CD4-positive, alpha-beta T cell (primary cell): ENCODE measurements at regions not wholly inside any gene's neighbourhood (a gene's known extent, or its start where the extent isn't known, plus 50 kb on each side); places are given as distances from the start of the nearest gene placed in this dataset.

Source experiments
- ATAC-seq: fragments of 200-7000 bp; cut with Tn5 transposase; one replicate; pipeline ENCODE4 v1.10.0; 2022; ENCODE audit warnings: mild to moderate bottlenecking; ENCODE audit not compliant: poor library complexity
- CTCF ChIA-PET: fragments of 350-600 bp; sonication (Branson Sonifier 250); formaldehyde crosslinking; loops from one replicate; lab custom pipeline; 2021; ENCODE audit warnings: antibody characterized with exemption, inconsistent platforms; lab: Charles Lee
- POLR2A ChIA-PET: fragments of 350-600 bp; sonication (Branson Sonifier 250); formaldehyde crosslinking; loops from one replicate; lab custom pipeline; 2021; ENCODE audit warnings: antibody characterized with exemption, inconsistent platforms; lab: Charles Lee
- DNase-seq, 14 experiments: peaks; one replicate each; pipeline ENCODE4 v3.0.0-alpha.2; 2013 to 2020; ENCODE audit warnings: mixed read lengths in 2 of 14
- H3K27ac ChIP-seq, 2 donors: one replicate each; pipeline versions ENCODE4 v1.5.1 to v1.7.0; 2013; ENCODE audit warnings: low read length in 2 of 2, low read depth in 1 of 2, mild to moderate bottlenecking in 1 of 2
- H3K27me3 ChIP-seq, 2 experiments: 1 replicate in 1 of 2; 2 replicates in 1 of 2; pipeline versions ENCODE4 v1.6.1 to v1.7.0; 2013; ENCODE audit warnings: low read length in 2 of 2, control low read depth in 1 of 2, mild to moderate bottlenecking in 1 of 2, moderate library complexity in 1 of 2; ENCODE audit not compliant: insufficient read depth in 2 of 2, control insufficient read depth in 1 of 2
- H3K36me3 ChIP-seq: one replicate; pipeline ENCODE4 v1.6.1; 2013; ENCODE audit warnings: low read length, control low read depth; ENCODE audit not compliant: insufficient read depth
- H3K4me1 ChIP-seq: one replicate; pipeline ENCODE4 v1.6.1; 2013; ENCODE audit warnings: low read length, control low read depth; ENCODE audit not compliant: insufficient read depth
- H3K4me3 ChIP-seq: one replicate; pipeline ENCODE4 v1.5.1; 2013; ENCODE audit warnings: mild to moderate bottlenecking, low read length, moderate library complexity
- H3K9me3 ChIP-seq, 2 experiments: 1 replicate in 1 of 2; 2 replicates in 1 of 2; pipeline versions ENCODE4 v1.6.1 to v1.7.0; 2013; ENCODE audit warnings: low read length in 2 of 2, mild to moderate bottlenecking in 2 of 2, control low read depth in 1 of 2, moderate library complexity in 1 of 2; ENCODE audit not compliant: control insufficient read depth in 1 of 2, insufficient read depth in 1 of 2
- H3K27ac Mint-ChIP-seq: one replicate; pipeline ENCODE4 v1.8.0; 2020; ENCODE audit warnings: mixed read lengths
- H3K27me3 Mint-ChIP-seq: one replicate; pipeline ENCODE4 v1.8.0; 2021; ENCODE audit warnings: mixed read lengths
- H3K36me3 Mint-ChIP-seq: one replicate; pipeline ENCODE4 v1.8.0; 2021; ENCODE audit warnings: low read depth, mixed read lengths
- H3K4me1 Mint-ChIP-seq: one replicate; pipeline ENCODE4 v1.8.0; 2021; ENCODE audit warnings: low read depth, mixed read lengths
- H3K4me3 Mint-ChIP-seq: one replicate; pipeline ENCODE4 v1.8.0; 2020; ENCODE audit warnings: mild to moderate bottlenecking, mixed read lengths
- H3K9me3 Mint-ChIP-seq: one replicate; pipeline ENCODE4 v1.8.0; 2020; ENCODE audit warnings: mixed read lengths
- CTCF ChIP-seq: fragments of 200-600 bp; IDR thresholded peaks from one replicate; pipeline ENCODE4 v1.8.0; 2022; ENCODE audit warnings: antibody characterized with exemption, mild to moderate bottlenecking
- intact Hi-C, 2 experiments: fragments of 100-400 bp; cut with DNase I in 1 of 2; cut with micrococcal nuclease in 1 of 2; formaldehyde crosslinking; loops; one replicate each; pipeline versions ENCODE4 v1.15.1 to v1.9.0; 2023 to 2025; cut with DNase I, micrococcal nuclease

- no peak overlapping the region for H3K27ac Mint-ChIP-seq
- no peak for TF ChIP-seq CTCF
- Histone ChIP-seq H3K4me1 (no peaks in the 10 kb centered on the region), H3K9me3 (no peaks in the 10 kb centered on the region), H3K27me3 (no peaks in the 10 kb centered on the region), H3K36me3 (no peaks in the 10 kb centered on the region), H3K27ac (no peak overlapping the region), H3K4me3 (no peak overlapping the region)
- no peak for DNase-seq
- H3K4me1 Mint-ChIP-seq, result no peaks in the 10 kb centered on the region
- no peak overlapping the region for H3K4me3 Mint-ChIP-seq
- ChIA-PET CTCF (no interaction called here), POLR2A (no interaction called here)
- no peaks in the 10 kb centered on the region for H3K27me3 Mint-ChIP-seq
- intact Hi-C loops, result no loop called here
- ATAC-seq, result no peak
- no peaks in the 10 kb centered on the region for H3K36me3 Mint-ChIP-seq
- peaks cover 10% of the 10 kb centered on the region for H3K9me3 Mint-ChIP-seq
Measured at GRCh38 chr18:32878436-32878835, 105.6 kb upstream of the KLHL14 start.

GRCh38 chr18:32877371-32877770, 104.5 kb upstream of the KLHL14 start:
- no peak for DNase-seq
- Histone ChIP-seq H3K4me3 (no peak overlapping the region), H3K36me3 (no peaks in the 10 kb centered on the region), H3K27me3 (no peaks in the 10 kb centered on the region), H3K27ac (no peak overlapping the region), H3K9me3 (no peaks in the 10 kb centered on the region), H3K4me1 (no peaks in the 10 kb centered on the region)
- no peak overlapping the region for H3K27ac Mint-ChIP-seq
- intact Hi-C loops, result no loop called here
- ATAC-seq, result no peak
- CTCF ChIA-PET, result interaction anchor here (0.7 kb wide), 1 partner anchor 21 kb away, joined by 3 read pairs; no protein-coding TSS in a partner anchor
- H3K4me3 Mint-ChIP-seq, result no peak overlapping the region
- peaks cover 14% of the 10 kb centered on the region for H3K9me3 Mint-ChIP-seq
- H3K27me3 Mint-ChIP-seq, result no peaks in the 10 kb centered on the region
- H3K4me1 Mint-ChIP-seq, result no peaks in the 10 kb centered on the region
- POLR2A ChIA-PET, result no interaction called here
- TF ChIP-seq CTCF, result no peak
- H3K36me3 Mint-ChIP-seq, result no peaks in the 10 kb centered on the region

- ChIA-PET POLR2A (no interaction called here), CTCF (no interaction called here)
- Histone ChIP-seq H3K4me1 (no peaks in the 10 kb centered on the region), H3K36me3 (no peaks in the 10 kb centered on the region), H3K4me3 (no peak overlapping the region), H3K27ac (no peak overlapping the region), H3K27me3 (no peaks in the 10 kb centered on the region), H3K9me3 (no peaks in the 10 kb centered on the region)
- H3K4me3 Mint-ChIP-seq, result no peak overlapping the region
- no peaks in the 10 kb centered on the region for H3K27me3 Mint-ChIP-seq
- DNase-seq (no peak), ATAC-seq (no peak)
- H3K9me3 Mint-ChIP-seq, result peaks cover 14% of the 10 kb centered on the region
- intact Hi-C loops, result no loop called here
- no peak for TF ChIP-seq CTCF
- no peak overlapping the region for H3K27ac Mint-ChIP-seq
- H3K36me3 Mint-ChIP-seq, result no peaks in the 10 kb centered on the region
- H3K4me1 Mint-ChIP-seq, result no peaks in the 10 kb centered on the region
Measured at GRCh38 chr18:32875625-32876024, 102.8 kb upstream of the KLHL14 start.
